Effector CD4-positive, alpha-beta T cell (primary cell): ENCODE measurements at regions not wholly inside any gene's neighbourhood (a gene's known extent, or its start where the extent isn't known, plus 50 kb on each side); places are given as distances from the start of the nearest gene placed in this dataset.
"Not testable (repeated sequence)": the region's sequence is repeated elsewhere in the genome, so short reads cannot be mapped to it uniquely, and the experiment has no call there.

ENCODE experiments used
- DNase-seq: peaks from one replicate; pipeline ENCODE4 v3.0.0-alpha.2; 2020

DNA sequence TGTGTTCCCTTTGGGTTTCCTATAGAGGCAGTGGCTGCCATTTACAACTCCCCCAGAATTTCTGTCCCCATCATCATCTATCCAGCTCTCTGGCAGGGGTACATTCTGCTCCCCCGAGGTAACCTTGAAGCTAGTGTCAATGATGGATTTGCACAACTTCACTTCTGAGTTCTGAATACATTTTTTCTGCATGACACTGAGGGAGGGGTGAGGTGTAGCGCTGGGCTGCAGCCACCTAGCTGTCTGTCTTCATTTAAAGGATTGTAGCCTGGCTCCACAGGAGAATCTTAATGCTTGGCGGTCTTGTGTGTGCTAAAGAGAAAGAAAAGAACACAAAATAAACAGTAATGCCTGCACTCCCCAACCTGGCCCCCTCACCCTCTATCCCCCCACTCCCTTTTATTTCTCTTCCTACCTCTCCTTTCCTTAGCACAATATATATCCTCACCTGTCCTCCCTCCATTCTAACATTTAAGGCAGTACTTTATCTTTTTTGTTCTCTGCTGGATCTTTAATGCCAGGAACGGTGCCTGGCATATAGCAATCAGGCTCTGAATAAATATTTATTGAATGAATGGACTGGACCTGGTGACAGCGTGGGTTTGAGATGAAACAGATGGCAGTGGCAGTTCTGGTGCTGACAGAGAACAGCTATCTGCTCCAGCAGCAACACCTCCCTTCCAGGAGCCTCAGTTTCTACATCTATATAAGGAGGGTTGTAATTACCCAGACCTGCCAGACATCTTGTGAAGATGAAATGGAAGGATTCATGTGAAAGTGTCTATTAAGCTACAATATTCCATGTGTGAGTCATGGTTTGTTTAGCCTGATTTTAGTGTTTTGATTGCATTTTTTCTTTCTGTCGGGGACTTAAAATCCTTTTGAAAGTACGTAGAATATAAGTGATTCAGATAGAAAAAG lies 163.5 kb upstream of the CDH11 start:
- no peak for DNase-seq

DNA sequence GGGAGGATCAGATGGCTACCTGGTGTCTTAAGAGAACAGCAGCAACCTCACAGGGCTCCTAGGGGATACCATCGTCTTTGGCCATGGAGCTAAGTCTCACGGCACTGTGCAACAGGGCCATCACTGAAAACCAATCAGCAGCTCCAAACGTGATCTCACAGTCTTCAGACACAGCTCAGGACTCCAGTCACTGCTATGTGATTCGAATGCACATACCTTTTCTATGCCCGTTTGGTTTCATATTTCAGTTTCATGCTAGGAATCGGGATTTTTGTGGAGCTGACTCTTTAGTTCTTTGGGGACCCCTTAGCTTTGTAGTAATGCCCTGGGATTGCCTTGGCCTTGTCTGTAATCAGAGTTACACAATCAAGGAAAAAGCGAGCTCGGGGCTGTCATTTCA lies 162.8 kb upstream of the CDH11 start:
- DNase-seq: no peak

DNA sequence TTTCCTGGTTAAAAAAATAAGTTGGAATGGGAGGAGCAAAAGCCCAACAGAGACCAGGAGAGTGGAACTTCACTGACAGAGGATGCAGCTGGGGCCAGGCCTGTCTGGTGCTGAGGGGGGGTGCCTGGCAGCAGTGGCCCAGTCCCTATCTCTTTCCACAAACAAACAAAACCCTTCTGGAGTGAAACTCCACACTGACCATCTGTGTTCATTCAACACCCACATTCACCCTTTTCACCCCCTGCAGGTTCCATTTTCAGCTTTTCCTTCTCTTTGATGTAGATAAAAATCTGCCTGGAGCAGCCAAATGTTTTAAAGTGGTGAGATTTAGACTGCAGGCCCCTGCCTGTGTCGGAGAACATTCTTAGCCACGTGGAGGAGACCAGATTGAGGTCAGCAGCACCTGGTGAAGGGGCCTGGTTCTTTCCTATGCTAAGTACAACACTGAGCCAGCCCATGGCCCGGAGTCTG lies 161.4 kb upstream of the CDH11 start:
- DNase-seq: no peak

DNA sequence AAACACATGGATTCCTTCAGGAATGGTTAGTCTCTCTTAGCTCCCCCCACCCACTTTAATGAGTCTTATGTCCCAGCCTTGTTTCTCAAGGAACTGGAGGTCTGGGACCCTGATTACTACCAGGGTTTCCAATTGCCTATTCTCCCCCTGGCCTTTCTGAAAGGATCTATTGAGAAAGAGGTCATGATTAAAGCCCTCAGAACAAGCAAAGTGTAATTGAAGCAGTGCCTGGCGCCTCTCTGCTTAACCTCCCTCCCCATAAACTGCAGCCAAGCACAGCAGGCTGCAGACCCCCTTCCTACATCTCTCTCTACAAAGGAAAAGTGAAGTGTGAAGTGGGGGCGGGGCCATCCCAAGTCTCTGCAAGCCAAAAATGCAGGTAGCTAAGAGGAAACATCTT lies 159.7 kb upstream of the CDH11 start:
- DNase-seq: no peak

DNA sequence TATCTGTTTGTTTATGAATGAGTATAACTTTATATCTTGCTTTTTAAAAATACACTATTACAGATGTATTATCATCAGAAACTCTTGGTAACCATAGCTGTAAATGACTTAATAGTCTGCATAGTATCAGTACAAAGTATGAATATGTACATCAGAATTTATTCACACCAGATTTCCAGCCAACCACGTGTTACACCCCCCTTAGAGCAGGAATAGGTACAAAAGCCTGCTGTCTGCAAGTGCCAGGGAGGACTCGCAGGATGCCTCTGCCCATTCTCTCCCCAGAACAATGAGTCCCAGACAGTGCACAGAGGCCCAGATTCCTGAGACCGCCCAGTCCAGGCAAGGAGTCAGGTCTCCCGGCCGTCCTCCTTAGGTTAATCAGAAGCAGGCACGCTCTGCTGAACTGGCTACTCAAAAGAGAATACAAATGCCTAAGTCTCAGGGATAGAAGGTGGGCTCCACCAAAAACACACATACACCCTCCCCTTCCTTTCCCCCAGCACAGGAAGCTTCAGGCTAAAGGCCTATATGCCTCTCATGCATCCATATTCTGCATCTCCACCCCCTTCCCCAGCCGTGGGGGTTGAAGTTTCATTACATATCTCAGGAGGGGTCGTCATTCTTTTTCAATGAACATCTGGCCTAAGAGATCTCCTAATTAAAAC lies 159.1 kb upstream of the CDH11 start:
- no peak for DNase-seq

DNA sequence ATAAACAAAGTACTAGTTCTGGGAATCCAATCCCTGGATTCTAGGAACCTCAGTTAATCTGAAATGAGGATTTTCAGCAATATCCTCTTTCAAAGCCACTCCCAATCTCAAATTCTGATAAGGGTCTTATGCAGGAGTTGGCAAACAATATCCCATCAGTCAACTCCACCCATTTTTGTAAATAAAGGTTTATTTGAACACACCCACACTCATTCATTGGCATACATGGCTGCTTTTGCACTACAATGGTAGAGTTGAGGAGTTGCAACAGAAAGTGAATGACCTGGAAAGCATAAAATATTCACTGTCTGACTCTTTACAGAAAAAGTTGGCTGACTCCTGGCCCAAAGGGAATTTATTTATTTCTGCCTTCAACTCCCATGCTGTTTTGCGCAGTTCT lies 157.7 kb upstream of the CDH11 start:
- DNase-seq: no peak

DNA sequence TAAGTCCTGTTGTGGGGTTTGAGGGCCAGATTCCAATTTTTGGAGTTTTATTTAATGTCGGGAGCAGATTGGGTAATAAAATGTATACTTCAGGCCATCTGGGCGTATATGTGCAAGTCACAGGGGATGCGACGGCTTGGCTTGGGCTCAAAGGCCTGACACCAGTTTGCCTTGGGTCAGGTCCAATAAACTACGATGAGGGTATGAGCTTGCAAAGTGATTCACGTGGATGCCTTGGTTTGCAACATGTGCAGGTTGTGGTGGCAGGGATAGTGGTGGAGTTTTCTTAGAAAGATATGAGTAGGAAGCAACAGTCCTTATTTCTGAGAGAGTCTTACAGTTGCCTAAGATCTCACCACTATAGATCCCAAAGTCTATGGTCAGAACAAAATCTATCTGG lies 157.0 kb upstream of the CDH11 start:
- no peak for DNase-seq

DNA sequence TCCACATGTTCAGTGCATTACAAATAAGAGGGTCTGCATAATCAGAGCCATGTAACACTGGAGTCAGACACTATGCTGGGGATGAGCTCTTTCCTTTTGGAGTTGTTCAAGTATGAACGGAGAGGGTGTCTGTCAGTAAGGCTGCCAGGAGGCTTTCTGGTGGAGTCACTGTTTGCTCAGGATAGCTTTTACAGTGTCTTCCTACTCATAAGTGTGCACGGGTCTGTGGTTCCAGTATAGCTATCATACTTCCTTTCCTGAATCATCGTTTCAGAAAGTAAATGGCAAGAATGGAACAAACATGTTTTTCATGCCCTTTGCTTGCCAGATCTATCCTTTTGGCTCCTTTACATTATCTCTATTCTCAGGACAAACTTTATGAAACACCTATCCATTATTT lies 152.7 kb upstream of the CDH11 start:
- no peak for DNase-seq

DNA sequence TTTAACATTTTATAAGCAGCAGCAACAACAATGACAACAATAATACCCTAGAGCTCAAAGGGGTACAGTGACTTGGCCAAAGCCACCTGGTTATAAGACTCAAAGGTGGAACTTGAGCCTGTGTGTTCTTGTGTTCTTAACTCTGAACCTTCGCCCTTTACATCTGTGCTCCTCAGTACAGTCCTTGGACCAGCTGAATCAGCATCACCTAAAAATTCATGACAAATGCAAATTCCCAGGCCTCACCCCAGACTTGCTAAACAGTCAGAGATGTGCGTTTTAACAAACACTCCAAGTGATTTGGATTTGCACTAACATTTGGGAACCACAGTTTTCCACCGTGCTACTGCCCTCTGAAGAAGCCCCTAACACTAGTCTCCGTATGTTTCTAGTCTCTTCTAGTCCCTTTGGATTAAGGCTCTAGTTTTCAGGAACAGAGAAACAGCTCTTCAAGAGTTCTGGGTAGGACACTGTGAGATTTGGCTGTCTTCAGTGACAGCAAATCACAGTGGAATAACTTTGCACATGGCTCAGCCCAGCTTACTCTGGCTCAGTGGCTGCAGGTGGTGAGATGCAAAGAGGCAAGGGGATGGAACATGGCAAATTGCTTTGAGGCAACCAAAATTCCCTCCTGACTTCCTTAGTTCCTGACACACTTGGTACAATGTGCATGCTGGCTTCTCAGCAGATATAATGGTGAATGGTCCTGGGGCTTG lies 151.0 kb upstream of the CDH11 start:
- no peak for DNase-seq

DNA sequence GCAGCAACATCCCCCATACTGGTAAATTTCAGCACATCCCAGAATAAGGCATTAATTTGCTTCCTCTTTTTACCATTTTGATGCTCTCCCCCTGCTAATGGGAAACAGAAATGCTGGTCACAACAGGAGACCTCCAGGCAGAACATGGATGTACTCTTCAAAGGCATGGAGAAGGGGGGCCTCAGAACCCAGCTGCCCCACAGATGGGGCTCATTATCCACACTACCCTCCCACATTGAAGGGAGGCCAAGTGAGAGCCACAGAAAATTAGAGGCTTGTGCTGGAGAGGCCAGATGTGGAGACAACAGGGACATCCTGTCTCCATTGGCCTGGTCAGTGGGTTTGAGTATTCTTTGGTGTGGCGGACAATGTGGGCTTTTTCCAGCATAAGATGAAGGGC lies 150.1 kb upstream of the CDH11 start:
- DNase-seq: no peak

DNA sequence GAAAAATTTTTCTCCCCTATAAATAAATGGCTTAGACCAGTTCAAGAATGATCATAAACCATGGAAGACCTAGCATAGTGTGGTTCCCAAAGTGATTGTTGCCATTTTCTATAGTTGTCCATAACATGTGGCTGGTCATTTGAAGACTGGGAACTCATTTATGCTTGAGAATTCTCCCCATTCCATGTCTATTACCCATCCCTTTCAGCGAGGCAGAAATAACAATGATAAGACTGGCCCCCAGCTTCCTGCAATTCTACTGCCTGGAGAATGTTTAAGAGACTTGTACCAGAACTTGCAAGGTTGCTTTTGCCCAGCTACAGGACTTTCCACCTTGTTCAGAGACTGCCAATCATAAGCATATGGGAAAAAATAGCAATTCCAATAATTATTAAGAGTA lies 146.5 kb upstream of the CDH11 start:
- no peak for DNase-seq

DNA sequence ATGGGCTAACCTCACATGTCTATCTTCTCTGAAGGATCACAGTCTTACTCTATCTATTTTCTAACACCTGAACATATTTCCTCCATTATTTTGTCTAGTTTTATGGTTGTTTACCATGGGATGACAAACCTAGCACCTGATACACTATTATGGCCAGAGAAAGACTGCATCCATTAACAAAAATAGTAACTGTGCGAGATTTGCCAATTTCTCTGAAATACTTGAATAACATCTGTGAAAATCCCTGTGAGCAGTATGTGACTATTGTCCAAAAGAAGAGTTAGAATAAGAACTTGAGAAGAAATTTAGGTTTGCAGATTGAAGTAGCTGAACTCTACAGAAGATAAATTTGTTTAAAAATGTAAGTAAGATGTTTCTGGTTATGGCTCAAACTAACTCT lies 142.0 kb upstream of the CDH11 start:
- no peak for DNase-seq

DNA sequence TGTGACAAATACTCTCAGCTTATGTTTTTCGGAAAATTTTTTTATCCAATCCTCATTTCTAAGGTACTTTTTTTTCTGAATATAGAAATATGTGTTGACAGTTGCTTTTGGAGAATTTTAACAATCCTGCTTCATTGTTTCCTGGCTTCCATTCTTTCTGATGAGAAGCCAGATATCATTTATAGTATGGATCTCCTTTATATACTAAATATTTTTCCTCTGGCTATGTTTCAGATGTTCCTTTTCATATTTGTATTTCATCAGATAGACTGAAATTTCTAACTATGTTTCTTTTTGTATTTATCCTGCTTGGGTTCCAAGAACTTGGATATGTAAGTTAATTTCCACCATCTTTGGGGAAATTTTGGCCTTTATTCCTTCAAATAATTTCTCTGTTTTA lies 138.9 kb upstream of the CDH11 start:
- no peak for DNase-seq

DNA sequence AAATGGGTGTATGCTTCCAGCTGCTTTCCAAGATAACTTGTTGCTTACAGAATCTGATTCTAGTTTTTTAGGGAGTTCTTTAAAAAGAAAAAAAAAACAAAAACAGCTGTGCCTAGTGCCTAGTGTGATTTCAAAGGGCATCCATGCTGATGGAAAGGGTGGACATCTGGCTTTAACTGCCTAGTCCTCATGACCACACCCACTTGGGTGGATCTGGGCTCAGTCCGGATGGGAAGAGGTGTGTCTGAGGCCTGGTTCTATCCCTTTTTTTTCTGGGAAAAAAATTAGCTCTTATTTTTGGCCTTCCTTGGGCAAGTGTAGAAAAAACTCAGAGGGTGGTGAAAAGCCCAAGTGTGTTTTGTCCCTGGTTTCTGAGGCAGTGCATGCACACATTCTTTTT lies 132.3 kb upstream of the CDH11 start:
- DNase-seq: no peak

DNA sequence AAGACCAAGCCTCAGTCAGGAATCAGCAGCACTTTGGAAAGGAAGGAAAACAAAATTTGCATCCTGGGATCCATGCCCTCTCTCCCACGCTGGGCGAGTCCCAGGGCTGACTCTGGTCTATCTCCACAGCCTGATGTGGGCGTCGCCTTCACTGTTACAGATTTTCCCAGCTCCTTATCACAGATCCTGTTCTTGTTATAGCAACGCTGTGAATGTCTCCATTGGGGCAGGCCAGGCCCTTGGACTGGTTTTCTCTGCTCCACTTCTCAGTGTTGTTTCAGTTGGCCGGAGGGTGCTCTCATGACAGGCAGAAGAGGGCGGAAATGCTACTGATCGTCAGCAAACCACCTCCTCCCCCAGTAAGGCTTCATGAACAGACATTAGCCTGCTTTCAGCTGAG lies 127.9 kb upstream of the CDH11 start:
- no peak for DNase-seq

DNA sequence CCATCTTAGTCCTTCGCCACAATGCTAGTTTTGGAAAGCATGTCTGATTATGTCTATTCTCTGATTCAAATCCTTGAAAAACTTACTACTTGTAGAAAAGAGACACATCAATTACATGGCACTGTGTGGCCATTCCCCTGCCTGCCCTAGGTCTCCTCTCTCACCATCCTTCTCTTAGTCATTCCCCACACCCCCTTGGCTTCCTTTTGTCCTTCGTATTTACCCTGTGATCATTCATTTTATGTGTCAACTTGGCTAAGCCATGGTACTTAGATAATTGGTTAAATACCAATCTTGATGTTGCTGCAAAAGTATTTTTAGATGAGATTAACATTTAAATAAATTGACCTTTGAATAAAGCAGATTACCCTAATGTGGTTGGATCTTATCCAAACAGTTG lies 122.9 kb upstream of the CDH11 start:
- DNase-seq: no peak

DNA sequence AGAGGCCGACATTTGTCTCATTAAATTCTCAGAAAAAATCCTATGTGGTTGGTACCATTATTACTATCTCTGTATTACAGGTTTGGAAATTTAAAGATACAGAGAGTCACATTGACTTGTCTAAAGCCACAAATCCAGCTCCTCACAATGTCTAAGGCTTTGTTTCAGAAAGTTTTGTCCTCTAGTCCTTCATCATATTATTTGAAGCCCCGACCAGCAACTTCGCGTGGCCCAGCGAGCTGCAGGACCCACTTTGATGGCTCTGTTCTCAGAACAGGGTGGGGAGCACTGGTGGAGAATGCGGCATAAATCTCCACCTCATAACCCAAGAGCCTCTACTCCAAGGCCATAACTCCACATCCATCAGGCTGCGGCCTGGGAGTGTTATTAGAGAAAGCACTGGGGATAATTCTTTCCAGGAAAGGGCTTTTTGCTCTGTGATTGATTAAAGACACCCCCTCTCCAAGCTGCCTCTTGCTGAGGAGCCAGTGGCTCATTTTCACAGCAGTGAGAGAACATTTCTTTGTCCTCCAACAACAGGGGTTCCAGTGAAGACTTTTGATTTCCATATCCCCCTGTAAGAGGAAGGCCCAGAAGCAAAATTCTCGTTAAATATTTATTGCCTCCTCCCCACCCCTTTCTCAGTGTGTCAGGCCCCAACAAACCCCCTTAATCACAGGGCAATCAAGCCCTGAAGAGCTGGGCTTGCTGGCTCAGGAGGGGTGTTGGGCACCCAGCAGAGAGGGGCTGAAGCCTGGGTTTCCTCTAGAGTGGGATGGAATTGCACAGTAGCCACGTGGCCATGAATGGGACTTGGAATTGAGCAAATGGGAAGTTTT lies 113.7 kb upstream of the CDH11 start:
- DNase-seq: no peak

DNA sequence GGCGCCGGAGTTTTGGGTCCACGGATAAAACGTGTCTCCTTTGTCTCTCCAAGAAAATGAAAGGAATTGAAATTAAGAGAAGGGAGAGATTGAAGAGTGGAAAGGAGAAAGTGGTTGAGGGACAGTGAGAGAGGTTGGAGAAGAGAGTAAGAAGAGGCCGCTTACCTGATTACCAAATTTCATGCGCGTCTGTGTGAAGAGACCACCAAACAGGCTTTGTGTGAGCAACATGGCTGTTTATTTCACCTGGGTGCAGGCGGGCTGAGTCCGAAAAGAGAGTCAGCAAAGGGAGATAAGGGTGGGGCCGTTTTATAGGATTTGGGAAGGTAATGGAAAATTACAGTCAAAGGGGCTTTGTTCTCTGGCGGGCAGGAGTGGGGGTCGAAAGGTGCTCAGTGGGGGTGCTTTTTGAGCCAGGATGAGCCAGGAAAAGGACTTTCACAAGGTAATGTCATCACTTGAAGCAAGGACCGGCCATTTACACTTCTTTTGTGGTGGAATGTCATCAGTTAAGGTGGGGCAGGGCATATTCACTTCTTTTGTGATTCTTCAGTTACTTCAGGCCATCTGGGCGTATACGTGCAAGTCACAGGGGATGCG lies 113.0 kb upstream of the CDH11 start:
- DNase-seq: not testable (repeated sequence)

DNA sequence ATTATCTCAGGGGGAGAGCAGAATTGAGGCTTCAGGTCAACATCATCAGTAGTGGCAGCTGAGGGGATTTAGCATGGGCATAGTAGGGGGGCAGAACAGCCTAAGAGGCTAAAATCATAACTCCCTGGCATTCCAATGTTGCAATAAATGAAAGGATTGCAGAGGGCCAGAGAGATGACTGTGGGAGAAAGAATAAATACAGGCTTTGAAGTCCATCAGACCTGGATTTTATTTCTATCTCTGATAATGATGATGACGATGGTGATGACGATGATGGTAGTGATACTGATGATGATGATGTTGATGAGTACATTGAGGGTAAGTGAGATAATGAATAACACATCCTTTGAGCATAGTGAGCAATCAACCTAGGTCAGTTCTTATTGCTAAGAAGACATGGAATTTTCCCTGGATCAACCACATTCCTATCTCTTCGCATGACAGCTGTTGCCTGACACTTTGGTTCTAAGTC lies 107.4 kb upstream of the CDH11 start:
- no peak for DNase-seq

DNA sequence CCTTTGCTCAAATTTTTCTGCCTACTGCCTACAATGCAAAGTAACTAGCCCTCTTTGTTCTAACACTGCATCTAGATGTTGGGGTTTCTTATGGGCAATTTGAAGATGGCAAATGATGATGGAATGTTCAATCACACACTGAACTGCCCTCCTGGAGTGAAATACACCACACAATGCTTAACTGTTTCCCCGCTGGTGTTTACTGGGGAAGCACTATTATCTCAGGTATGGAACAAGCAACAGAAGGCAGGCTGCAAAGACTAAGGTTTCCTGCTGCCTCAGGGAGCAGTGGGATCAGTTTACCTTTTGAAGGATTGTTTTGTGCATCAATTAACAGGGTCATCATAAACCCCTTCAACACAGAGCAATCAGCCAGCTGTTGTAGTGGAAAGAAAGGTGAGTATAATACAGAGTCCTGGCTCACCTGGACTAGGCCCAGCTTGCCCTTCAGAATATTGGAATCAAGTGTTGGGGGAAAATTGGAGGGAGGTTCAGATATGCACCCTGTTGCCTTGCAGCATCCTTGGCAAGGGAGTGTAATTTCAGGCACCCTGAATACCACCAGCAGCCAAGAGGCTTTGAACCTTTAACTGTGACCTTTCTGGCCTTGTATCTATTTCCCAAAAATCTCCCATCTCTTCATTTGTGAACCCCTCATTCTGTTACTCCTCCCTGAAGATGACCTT lies 105.4 kb upstream of the CDH11 start:
- no peak for DNase-seq

DNA sequence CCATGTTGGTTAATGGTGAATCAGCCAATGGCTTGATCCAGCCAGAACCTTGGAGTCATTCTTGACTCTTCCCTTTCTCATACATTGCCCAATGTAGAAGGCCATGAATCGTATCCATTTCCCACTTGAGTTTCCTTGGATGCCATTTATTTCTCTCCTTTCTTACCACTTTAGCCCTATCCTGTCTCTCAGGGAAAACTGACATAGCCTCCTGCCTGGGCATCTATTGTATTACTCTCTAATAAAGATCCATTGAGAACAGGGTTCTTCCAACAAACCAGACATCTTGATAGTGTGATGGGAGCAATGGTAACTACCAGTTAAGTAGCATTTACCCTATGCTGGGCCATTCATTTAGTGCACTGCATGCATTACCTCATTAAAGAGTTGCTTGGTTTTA lies 104.2 kb upstream of the CDH11 start:
- no peak for DNase-seq

DNA sequence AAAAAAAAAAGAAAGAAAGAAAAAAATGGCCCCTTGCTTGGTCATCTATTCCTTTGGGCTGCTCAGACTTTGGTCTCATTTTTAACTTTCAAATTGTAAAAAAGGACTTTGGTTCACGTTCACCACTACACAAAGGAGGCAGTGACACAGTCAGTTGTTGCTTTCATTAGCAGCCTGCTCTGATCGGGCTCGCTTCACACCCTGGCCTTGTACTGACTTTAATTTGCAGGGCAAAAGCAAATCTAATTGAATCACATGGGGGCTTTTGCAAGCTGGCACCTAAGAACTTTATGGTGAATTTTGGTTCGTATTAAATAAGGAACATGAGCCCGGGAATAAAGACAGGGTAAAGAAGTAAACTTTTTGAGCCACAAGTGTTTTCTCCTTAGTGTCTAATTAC lies 103.6 kb upstream of the CDH11 start:
- no peak for DNase-seq
